ENCODE measurements at regions not wholly inside any gene's neighbourhood (a gene's known extent, or its start where the extent isn't known, plus 50 kb on each side); places are given as distances from the start of the nearest gene placed in this dataset.

DNA sequence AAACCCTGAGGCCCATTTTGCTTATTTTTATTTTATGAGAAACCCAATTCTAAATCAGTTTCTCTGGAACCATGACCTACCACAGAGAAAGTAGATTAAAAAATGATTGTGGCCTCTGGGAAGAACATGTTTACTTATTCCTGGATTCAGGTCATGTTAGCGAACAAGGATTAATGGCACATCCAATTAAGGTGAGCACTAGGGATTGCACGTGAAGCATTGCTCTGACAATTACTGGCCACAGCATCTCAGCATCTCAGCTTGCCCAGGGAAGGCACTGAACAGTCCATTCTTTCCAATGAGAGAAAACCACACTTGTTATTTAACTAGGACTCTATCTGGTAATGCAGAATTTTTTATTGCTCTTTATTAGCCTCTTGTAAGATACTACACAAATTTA is 119.8 kb downstream of the ZNF330 start:
- Histone ChIP-seq H3K27me3 (ENCODE audit: insufficient read depth, low read length, poor library complexity, severe bottlenecking) (no peaks in the 10 kb centered on the region), H3K9me3 (ENCODE audit: insufficient read depth, low read depth, low read length) (no peaks in the 10 kb centered on the region), H3F3A (ENCODE audit: low read depth) (no peaks in the 10 kb centered on the region), H3K4me1 (ENCODE audit: insufficient read depth, low read length, poor library complexity, severe bottlenecking) (no peaks in the 10 kb centered on the region), H3K4me2 (ENCODE audit: low read depth, low read length, poor library complexity, severe bottlenecking) (no peak overlapping the region), H3K36me3 (ENCODE audit: insufficient read depth, low read length) (no peaks in the 10 kb centered on the region), H3K9ac (ENCODE audit: low read depth, low read length, poor library complexity, severe bottlenecking) (no peak overlapping the region), H4K20me1 (ENCODE audit: insufficient read depth, low read length, poor library complexity, severe bottlenecking) (no peaks in the 10 kb centered on the region), H2AFZ (ENCODE audit: low read length) (no peak overlapping the region), H3K4me3 (ENCODE audit: low read length, poor library complexity, severe bottlenecking) (no peak overlapping the region), H3K9me2 (replicated peaks; ENCODE audit: low read depth, low read length) (no peaks in the 10 kb centered on the region), H3K79me2 (ENCODE audit: insufficient read depth, low read length) (no peaks in the 10 kb centered on the region)
- TF ChIP-seq, protein P1, sequence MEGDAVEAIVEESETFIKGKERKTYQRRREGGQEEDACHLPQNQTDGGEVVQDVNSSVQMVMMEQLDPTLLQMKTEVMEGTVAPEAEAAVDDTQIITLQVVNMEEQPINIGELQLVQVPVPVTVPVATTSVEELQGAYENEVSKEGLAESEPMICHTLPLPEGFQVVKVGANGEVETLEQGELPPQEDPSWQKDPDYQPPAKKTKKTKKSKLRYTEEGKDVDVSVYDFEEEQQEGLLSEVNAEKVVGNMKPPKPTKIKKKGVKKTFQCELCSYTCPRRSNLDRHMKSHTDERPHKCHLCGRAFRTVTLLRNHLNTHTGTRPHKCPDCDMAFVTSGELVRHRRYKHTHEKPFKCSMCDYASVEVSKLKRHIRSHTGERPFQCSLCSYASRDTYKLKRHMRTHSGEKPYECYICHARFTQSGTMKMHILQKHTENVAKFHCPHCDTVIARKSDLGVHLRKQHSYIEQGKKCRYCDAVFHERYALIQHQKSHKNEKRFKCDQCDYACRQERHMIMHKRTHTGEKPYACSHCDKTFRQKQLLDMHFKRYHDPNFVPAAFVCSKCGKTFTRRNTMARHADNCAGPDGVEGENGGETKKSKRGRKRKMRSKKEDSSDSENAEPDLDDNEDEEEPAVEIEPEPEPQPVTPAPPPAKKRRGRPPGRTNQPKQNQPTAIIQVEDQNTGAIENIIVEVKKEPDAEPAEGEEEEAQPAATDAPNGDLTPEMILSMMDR (conservative IDR thresholded peaks at IDR 0.05; ENCODE audit: low read length): no peak
- TF ChIP-seq EZH2phosphoT487 (IDR thresholded peaks at IDR 0.05; ENCODE audit: borderline replicate concordance): no peak

DNA sequence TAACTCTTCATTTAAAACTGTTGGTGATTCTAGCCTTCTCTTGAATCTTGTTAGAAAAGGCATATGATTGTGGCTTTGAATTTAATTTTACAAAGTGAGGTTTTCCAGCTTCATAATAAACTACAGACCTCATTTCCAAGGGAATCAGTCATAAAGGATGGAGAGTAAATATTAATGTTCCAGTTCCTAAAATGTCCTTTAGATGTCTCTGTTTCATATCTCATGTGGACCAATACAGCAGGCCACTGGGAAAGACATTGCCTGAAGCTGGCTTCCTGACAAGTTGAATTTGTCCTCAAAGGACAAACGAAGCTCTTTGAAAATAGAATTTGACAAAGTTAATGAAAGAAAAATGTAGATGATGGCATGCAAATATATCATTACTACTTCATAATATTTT is 125.4 kb downstream of the ZNF330 start:
- Histone ChIP-seq H3K4me2 (ENCODE audit: low read depth, low read length, poor library complexity, severe bottlenecking) (peak overlapping the region; percentile 13), H3K9me3 (ENCODE audit: insufficient read depth, low read depth, low read length) (no peaks in the 10 kb centered on the region), H3K36me3 (ENCODE audit: insufficient read depth, low read length) (no peaks in the 10 kb centered on the region), H3K9me2 (replicated peaks; ENCODE audit: low read depth, low read length) (no peaks in the 10 kb centered on the region), H3K27me3 (ENCODE audit: insufficient read depth, low read length, poor library complexity, severe bottlenecking) (no peaks in the 10 kb centered on the region), H3K4me3 (ENCODE audit: low read length, poor library complexity, severe bottlenecking) (no peak overlapping the region), H2AFZ (ENCODE audit: low read length) (no peak overlapping the region), H3F3A (ENCODE audit: low read depth) (no peaks in the 10 kb centered on the region), H3K79me2 (ENCODE audit: insufficient read depth, low read length) (no peaks in the 10 kb centered on the region), H3K9ac (ENCODE audit: low read depth, low read length, poor library complexity, severe bottlenecking) (no peak overlapping the region), H4K20me1 (ENCODE audit: insufficient read depth, low read length, poor library complexity, severe bottlenecking) (no peaks in the 10 kb centered on the region), H3K4me1 (ENCODE audit: insufficient read depth, low read length, poor library complexity, severe bottlenecking) (peaks cover 45% of the 10 kb centered on the region)
- TF ChIP-seq, protein P1 (conservative IDR thresholded peaks at IDR 0.05; ENCODE audit: low read length): peak; percentile 79
- TF ChIP-seq EZH2phosphoT487 (IDR thresholded peaks at IDR 0.05; ENCODE audit: borderline replicate concordance): no peak

DNA sequence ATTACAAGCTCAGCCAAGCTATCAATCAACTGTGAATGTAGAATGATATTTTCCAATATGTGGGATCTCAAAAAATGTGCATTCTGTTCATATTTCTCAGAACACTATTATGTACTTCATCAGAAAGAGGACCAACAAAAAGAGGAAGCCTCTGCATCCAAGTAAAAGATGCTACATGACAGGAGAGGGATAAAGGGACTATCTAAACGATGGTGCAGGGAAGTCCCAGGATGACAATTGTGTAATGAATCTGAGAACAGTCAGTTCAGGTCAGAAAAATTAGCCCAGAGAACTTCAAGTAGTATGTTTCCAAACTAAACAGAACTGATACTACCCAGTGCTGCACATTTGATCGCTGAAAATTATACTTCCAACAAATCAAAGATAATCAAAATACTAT is 127.0 kb downstream of the ZNF330 start:
- Histone ChIP-seq H4K20me1 (ENCODE audit: insufficient read depth, low read length, poor library complexity, severe bottlenecking) (no peaks in the 10 kb centered on the region), H2AFZ (ENCODE audit: low read length) (no peak overlapping the region), H3K9me2 (replicated peaks; ENCODE audit: low read depth, low read length) (no peaks in the 10 kb centered on the region), H3K4me3 (ENCODE audit: low read length, poor library complexity, severe bottlenecking) (no peak overlapping the region), H3K27me3 (ENCODE audit: insufficient read depth, low read length, poor library complexity, severe bottlenecking) (no peaks in the 10 kb centered on the region), H3K79me2 (ENCODE audit: insufficient read depth, low read length) (no peaks in the 10 kb centered on the region), H3K36me3 (ENCODE audit: insufficient read depth, low read length) (no peaks in the 10 kb centered on the region), H3K4me2 (ENCODE audit: low read depth, low read length, poor library complexity, severe bottlenecking) (no peak overlapping the region), H3F3A (ENCODE audit: low read depth) (peaks cover 4% of the 10 kb centered on the region; the same call in 1 of the 2 replicates), H3K4me1 (ENCODE audit: insufficient read depth, low read length, poor library complexity, severe bottlenecking) (peaks cover 57% of the 10 kb centered on the region), H3K9ac (ENCODE audit: low read depth, low read length, poor library complexity, severe bottlenecking) (no peak overlapping the region), H3K9me3 (ENCODE audit: insufficient read depth, low read depth, low read length) (no peaks in the 10 kb centered on the region)
- TF ChIP-seq, protein P1 (conservative IDR thresholded peaks at IDR 0.05; ENCODE audit: low read length): no peak
- TF ChIP-seq EZH2phosphoT487 (IDR thresholded peaks at IDR 0.05; ENCODE audit: borderline replicate concordance): no peak

Measured in Loucy (cell line).